Central memory CD8-positive, alpha-beta T cell (primary cell): ENCODE measurements at regions not wholly inside any gene's neighbourhood (a gene's known extent, or its start where the extent isn't known, plus 50 kb on each side); places are given as distances from the start of the nearest gene placed in this dataset.

Experiments
- ATAC-seq: fragments of 150-1000 bp; cut with Tn5 transposase; replicated peaks from 2 replicates; pipeline ENCODE4 v1.10.0; 2022; ENCODE audit warnings: mild to moderate bottlenecking, moderate FRiP score, moderate number of reproducible peaks; ENCODE audit not compliant: poor library complexity, severe bottlenecking; ENCODE audit errors: extremely low read depth
- DNase-seq, 2 donors: peaks; one replicate each; pipeline ENCODE4 v3.0.0; 2021; ENCODE audit warnings: low spot score in 2 of 2
- H3K27ac Mint-ChIP-seq: one replicate; pipeline ENCODE4 v1.8.0; 2022; ENCODE audit warnings: low read depth, mild to moderate bottlenecking, moderate library complexity, mixed read lengths
- H3K27me3 Mint-ChIP-seq: one replicate; pipeline ENCODE4 v1.8.0; 2022; ENCODE audit warnings: mixed read lengths
- H3K36me3 Mint-ChIP-seq: one replicate; pipeline ENCODE4 v1.8.0; 2022; ENCODE audit warnings: mild to moderate bottlenecking, moderate library complexity, mixed read lengths; ENCODE audit not compliant: insufficient read depth
- H3K4me1 Mint-ChIP-seq: one replicate; pipeline ENCODE4 v1.8.0; 2022; ENCODE audit warnings: mixed read lengths
- H3K4me3 Mint-ChIP-seq: one replicate; pipeline ENCODE4 v1.8.0; 2022; ENCODE audit warnings: mild to moderate bottlenecking, moderate library complexity, mixed read lengths
- H3K9me3 Mint-ChIP-seq: one replicate; pipeline ENCODE4 v1.8.0; 2022; ENCODE audit warnings: mixed read lengths

- Mint-ChIP-seq H3K27me3 (no peaks in the 10 kb centered on the region), H3K27ac (no peak overlapping the region), H3K9me3 (no peaks in the 10 kb centered on the region), H3K4me1 (no peaks in the 10 kb centered on the region), H3K36me3 (no peaks in the 10 kb centered on the region), H3K4me3 (no peak overlapping the region)
- ATAC-seq = no peak
- no peak for DNase-seq
These were observed 367.6 kb upstream of the MKI67 start for GRCh38 chr10:128493811-128494210.

- Mint-ChIP-seq H3K36me3 (no peaks in the 10 kb centered on the region), H3K27ac (no peak overlapping the region), H3K4me1 (no peaks in the 10 kb centered on the region), H3K4me3 (no peak overlapping the region), H3K27me3 (no peaks in the 10 kb centered on the region), H3K9me3 (no peaks in the 10 kb centered on the region)
- ATAC-seq (no peak), DNase-seq (no peak)
These were observed 368.4 kb upstream of the MKI67 start for GRCh38 chr10:128494665-128495064.

GRCh38 chr10:128497660-128498377, 371.6 kb upstream of the MKI67 start:
- ATAC-seq (no peak), DNase-seq (no peak)
- Mint-ChIP-seq H3K27ac (no peak overlapping the region), H3K4me3 (no peak overlapping the region), H3K27me3 (no peaks in the 10 kb centered on the region), H3K36me3 (no peaks in the 10 kb centered on the region), H3K9me3 (no peaks in the 10 kb centered on the region), H3K4me1 (no peaks in the 10 kb centered on the region)

- no peak overlapping the region for H3K4me3 Mint-ChIP-seq
- ATAC-seq = no peak
- H3K9me3 Mint-ChIP-seq = no peaks in the 10 kb centered on the region
- no peaks in the 10 kb centered on the region for H3K27me3 Mint-ChIP-seq
- H3K36me3 Mint-ChIP-seq = no peaks in the 10 kb centered on the region
- H3K27ac Mint-ChIP-seq = no peak overlapping the region
- no peak for DNase-seq
- no peaks in the 10 kb centered on the region for H3K4me1 Mint-ChIP-seq
These were observed 372.1 kb upstream of the MKI67 start for GRCh38 chr10:128498378-128498730.

GRCh38 chr10:128498746-128499145, 372.5 kb upstream of the MKI67 start:
- Mint-ChIP-seq H3K9me3 (no peaks in the 10 kb centered on the region), H3K4me1 (no peaks in the 10 kb centered on the region), H3K36me3 (no peaks in the 10 kb centered on the region), H3K27me3 (no peaks in the 10 kb centered on the region), H3K4me3 (no peak overlapping the region), H3K27ac (no peak overlapping the region)
- no peak for ATAC-seq
- no peak for DNase-seq

GRCh38 chr10:128499486-128499885, 373.3 kb upstream of the MKI67 start:
- Mint-ChIP-seq H3K4me3 (no peak overlapping the region), H3K4me1 (no peaks in the 10 kb centered on the region), H3K36me3 (no peaks in the 10 kb centered on the region), H3K27me3 (no peaks in the 10 kb centered on the region), H3K27ac (no peak overlapping the region), H3K9me3 (no peaks in the 10 kb centered on the region)
- ATAC-seq = no peak
- DNase-seq = no peak

DNA sequence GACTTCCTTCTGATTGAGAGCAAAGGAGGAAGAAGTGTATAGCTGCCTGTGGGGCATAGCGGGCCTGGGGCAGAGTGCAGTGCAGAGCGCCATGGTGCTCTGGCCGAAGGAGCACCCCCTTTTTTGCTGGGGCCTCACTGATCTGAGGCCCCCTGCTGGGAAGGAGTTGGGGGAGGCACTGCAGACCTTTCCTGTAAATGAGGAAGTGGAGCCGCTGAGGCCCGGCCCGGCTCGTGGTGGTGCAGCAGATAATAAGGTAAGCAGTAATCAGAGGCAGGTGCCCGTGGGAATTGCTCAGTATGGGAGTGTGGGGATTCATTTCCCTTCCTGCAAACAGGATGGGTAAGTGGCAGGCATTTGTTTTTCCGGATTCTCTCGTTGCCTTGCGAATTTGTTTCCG, 373.7 kb upstream of the MKI67 start:
- Mint-ChIP-seq H3K4me1 (no peaks in the 10 kb centered on the region), H3K4me3 (no peak overlapping the region), H3K27ac (no peak overlapping the region), H3K9me3 (no peaks in the 10 kb centered on the region), H3K36me3 (no peaks in the 10 kb centered on the region), H3K27me3 (no peaks in the 10 kb centered on the region)
- DNase-seq = no peak
- ATAC-seq = no peak

GRCh38 chr10:128500642-128501041, 374.4 kb upstream of the MKI67 start:
- Mint-ChIP-seq H3K4me3 (no peak overlapping the region), H3K36me3 (no peaks in the 10 kb centered on the region), H3K27ac (no peak overlapping the region), H3K9me3 (no peaks in the 10 kb centered on the region), H3K27me3 (no peaks in the 10 kb centered on the region), H3K4me1 (no peaks in the 10 kb centered on the region)
- DNase-seq (no peak), ATAC-seq (no peak)

GRCh38 chr10:128505346-128505745, 379.1 kb upstream of the MKI67 start:
- ATAC-seq = no peak
- H3K9me3 Mint-ChIP-seq = peaks cover 4% of the 10 kb centered on the region
- H3K27me3 Mint-ChIP-seq = no peaks in the 10 kb centered on the region
- no peaks in the 10 kb centered on the region for H3K4me1 Mint-ChIP-seq
- no peak overlapping the region for H3K27ac Mint-ChIP-seq
- no peak overlapping the region for H3K4me3 Mint-ChIP-seq
- DNase-seq = no peak
- no peaks in the 10 kb centered on the region for H3K36me3 Mint-ChIP-seq

GRCh38 chr10:128506423-128506822, 380.2 kb upstream of the MKI67 start:
- Mint-ChIP-seq H3K27ac (no peak overlapping the region), H3K4me1 (no peaks in the 10 kb centered on the region), H3K27me3 (no peaks in the 10 kb centered on the region), H3K4me3 (no peak overlapping the region), H3K9me3 (peaks cover 4% of the 10 kb centered on the region), H3K36me3 (no peaks in the 10 kb centered on the region)
- ATAC-seq (no peak), DNase-seq (no peak)

DNA sequence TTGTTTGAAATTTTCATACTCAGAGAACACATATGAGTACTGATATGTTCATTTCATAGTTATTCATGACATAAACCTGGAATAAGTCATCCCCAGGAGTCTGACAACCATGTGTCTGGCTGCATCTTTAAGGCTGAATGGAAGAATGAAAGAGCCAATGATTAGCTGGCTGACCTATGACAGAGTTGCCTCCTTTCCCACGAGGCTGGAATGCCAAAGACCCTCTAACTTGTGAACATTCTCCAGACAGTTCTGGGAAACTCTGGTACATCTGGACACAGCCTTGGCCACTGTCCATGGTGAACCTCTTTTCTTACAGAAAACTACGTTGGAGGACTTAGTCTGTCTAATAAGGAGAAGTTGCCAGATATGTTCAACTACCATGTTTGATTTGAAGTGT, 380.8 kb upstream of the MKI67 start:
- Mint-ChIP-seq H3K27me3 (no peaks in the 10 kb centered on the region), H3K27ac (no peak overlapping the region), H3K4me3 (no peak overlapping the region), H3K36me3 (no peaks in the 10 kb centered on the region), H3K9me3 (peaks cover 4% of the 10 kb centered on the region), H3K4me1 (no peaks in the 10 kb centered on the region)
- DNase-seq (no peak), ATAC-seq (no peak)

- Mint-ChIP-seq H3K36me3 (no peaks in the 10 kb centered on the region), H3K4me1 (no peaks in the 10 kb centered on the region), H3K9me3 (peaks cover 4% of the 10 kb centered on the region), H3K27me3 (no peaks in the 10 kb centered on the region), H3K4me3 (no peak overlapping the region), H3K27ac (no peak overlapping the region)
- DNase-seq (no peak), ATAC-seq (no peak)
These were observed 385.1 kb upstream of the MKI67 start for GRCh38 chr10:128511284-128511683.

DNA sequence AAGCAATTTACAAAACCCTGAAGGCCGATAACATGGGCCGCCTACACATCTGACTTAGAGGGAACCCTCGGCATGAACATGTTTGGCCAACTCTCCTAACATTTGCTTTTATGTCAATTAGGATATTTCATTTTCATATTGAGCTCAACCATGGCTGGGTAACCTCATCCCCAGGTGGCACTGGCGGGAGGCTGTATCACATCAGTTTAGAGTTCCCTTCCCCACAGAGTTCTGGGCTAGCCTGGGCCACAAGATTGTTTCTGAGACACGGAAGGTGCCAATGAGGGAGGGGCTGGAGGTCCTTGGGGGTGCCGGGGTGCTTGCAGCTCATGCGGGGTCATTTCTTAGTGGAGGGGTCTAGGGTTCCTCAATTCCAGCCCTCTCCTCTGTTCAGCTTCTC, 386.5 kb upstream of the MKI67 start:
- no peaks in the 10 kb centered on the region for H3K4me1 Mint-ChIP-seq
- no peak for ATAC-seq
- H3K36me3 Mint-ChIP-seq = no peaks in the 10 kb centered on the region
- peaks cover 3% of the 10 kb centered on the region for H3K9me3 Mint-ChIP-seq
- H3K4me3 Mint-ChIP-seq = no peak overlapping the region
- DNase-seq = no peak
- H3K27me3 Mint-ChIP-seq = no peaks in the 10 kb centered on the region
- H3K27ac Mint-ChIP-seq = no peak overlapping the region

GRCh38 chr10:128514536-128514935, 388.3 kb upstream of the MKI67 start:
- Mint-ChIP-seq H3K9me3 (no peaks in the 10 kb centered on the region), H3K36me3 (no peaks in the 10 kb centered on the region), H3K27me3 (no peaks in the 10 kb centered on the region), H3K4me3 (no peak overlapping the region), H3K4me1 (no peaks in the 10 kb centered on the region), H3K27ac (no peak overlapping the region)
- ATAC-seq (no peak), DNase-seq (no peak)
